Fibroblast of skin of left quadriceps (primary cell): ENCODE measurements at regions not wholly inside any gene's neighbourhood (a gene's known extent, or its start where the extent isn't known, plus 50 kb on each side); places are given as distances from the start of the nearest gene placed in this dataset.
A peak's percentile ranks its signal among the peaks of the same experiment; 100 is the strongest.

Source experiments
- DNase-seq, 2 experiments: peaks; one replicate each; pipeline ENCODE4 v3.0.0-alpha.2; 2013; ENCODE audit warnings: low read depth in 2 of 2

- no peak for DNase-seq
Observed at GRCh38 chr16:47971225-47971624, 184.6 kb downstream of the ABCC12 start.

- peak; percentile 17 to 24 for DNase-seq
Observed at GRCh38 chr16:47970291-47970931, 185.4 kb downstream of the ABCC12 start.

- DNase-seq: no peak
Observed at GRCh38 chr16:47967374-47967773, 188.4 kb downstream of the ABCC12 start.

GRCh38 chr16:47966325-47966724 lies 189.5 kb downstream of the ABCC12 start:
- DNase-seq: no peak

- no peak for DNase-seq
Observed at GRCh38 chr16:47965439-47965838, 190.4 kb downstream of the ABCC12 start.

GRCh38 chr16:47958726-47959125 lies 197.1 kb downstream of the ABCC12 start:
- no peak for DNase-seq

GRCh38 chr16:47956916-47957315 lies 198.9 kb downstream of the ABCC12 start:
- DNase-seq: no peak

GRCh38 chr16:47949714-47950113 lies 206.1 kb downstream of the ABCC12 start:
- DNase-seq: no peak

- no peak for DNase-seq
Observed at GRCh38 chr16:47949276-47949675, 206.5 kb downstream of the ABCC12 start.

GRCh38 chr16:47947723-47948122 lies 208.1 kb downstream of the ABCC12 start:
- DNase-seq: no peak

GRCh38 chr16:47946092-47946491 lies 209.7 kb downstream of the ABCC12 start:
- DNase-seq: no peak

GRCh38 chr16:47944589-47944988 lies 211.2 kb downstream of the ABCC12 start:
- no peak for DNase-seq

- no peak for DNase-seq
Observed at GRCh38 chr16:47943235-47943634, 212.6 kb downstream of the ABCC12 start.

- DNase-seq: no peak
Observed at GRCh38 chr16:47940466-47940865, 215.3 kb downstream of the ABCC12 start.

- DNase-seq: no peak
Observed at GRCh38 chr16:47939680-47940079, 216.1 kb downstream of the ABCC12 start.

- no peak for DNase-seq
Observed at GRCh38 chr16:47938272-47938671, 217.5 kb downstream of the ABCC12 start.

- DNase-seq: no peak
Observed at GRCh38 chr16:47928008-47928407, 227.8 kb downstream of the ABCC12 start.

- DNase-seq: no peak
Observed at GRCh38 chr16:47927330-47927729, 228.5 kb downstream of the ABCC12 start.

GRCh38 chr16:47925811-47926460 lies 229.9 kb downstream of the ABCC12 start:
- no peak for DNase-seq

GRCh38 chr16:47924950-47925349 lies 230.8 kb downstream of the ABCC12 start:
- no peak for DNase-seq

GRCh38 chr16:47921535-47921934 lies 234.3 kb downstream of the ABCC12 start:
- no peak for DNase-seq

- DNase-seq: no peak
Observed at GRCh38 chr16:47920709-47921108, 235.1 kb downstream of the ABCC12 start.

GRCh38 chr16:47917118-47917517 lies 238.7 kb downstream of the ABCC12 start:
- no peak for DNase-seq

- DNase-seq: no peak
Observed at GRCh38 chr16:47916266-47916665, 239.5 kb downstream of the ABCC12 start.
